SK-N-SH treated with all-trans-retinoic acid at 6 μM for 48 hours (cell line): ENCODE measurements at regions not wholly inside any gene's neighbourhood (a gene's known extent, or its start where the extent isn't known, plus 50 kb on each side); places are given as distances from the start of the nearest gene placed in this dataset.

Experiments
- ATAC-seq: fragments of 200-7000 bp; cut with Tn5 transposase; 3 replicates; pipeline ENCODE4 v1.9.1; 2020; ENCODE audit warnings: mild to moderate bottlenecking, moderate library complexity
- ARNTL ChIP-seq: fragments of 450-650 bp; formaldehyde crosslinking; IDR thresholded peaks from 2 replicates; pipeline ENCODE4 v1.5.0; 2020; ENCODE audit warnings: low read depth, mild to moderate bottlenecking, moderate library complexity, borderline replicate concordance
- BACH2 ChIP-seq: fragments of 250-450 bp; sonication (Bioruptor Pico); IDR thresholded peaks from 2 replicates; pipeline ENCODE4 v1.9.0; 2021; ENCODE audit warnings: mild to moderate bottlenecking, borderline replicate concordance
- CREB5 ChIP-seq: fragments of 250-450 bp; sonication (Bioruptor Pico); IDR thresholded peaks from 2 replicates; pipeline ENCODE4 v1.5.1; 2020; ENCODE audit warnings: low read depth, mild to moderate bottlenecking, moderate library complexity
- CSRNP3 ChIP-seq: fragments of 250-450 bp; sonication (Bioruptor Pico); IDR thresholded peaks from 2 replicates; pipeline ENCODE4 v1.5.1; 2021; ENCODE audit warnings: mild to moderate bottlenecking, moderate library complexity
- ESRRG ChIP-seq: fragments of 250-450 bp; sonication (Bioruptor Pico); IDR thresholded peaks from 2 replicates; pipeline ENCODE4 v1.6.1; 2021; ENCODE audit warnings: mild to moderate bottlenecking
- GLIS3 ChIP-seq: fragments of 250-450 bp; sonication (Bioruptor Pico); IDR thresholded peaks from 2 replicates; pipeline ENCODE4 v1.5.0; 2020; ENCODE audit warnings: mild to moderate bottlenecking, moderate library complexity
- ISL1 ChIP-seq: fragments of 250-450 bp; sonication (Bioruptor Pico); IDR thresholded peaks from 2 replicates; pipeline ENCODE4 v2.1.2; 2022; ENCODE audit warnings: mild to moderate bottlenecking, moderate library complexity
- OSR1 ChIP-seq: fragments of 250-450 bp; sonication (Bioruptor Pico); IDR thresholded peaks from 2 replicates; pipeline ENCODE4 v1.8.0; 2022; ENCODE audit warnings: moderate library complexity, mild to moderate bottlenecking, inconsistent platforms
- PATZ1 ChIP-seq: fragments of 250-450 bp; sonication (Bioruptor Pico); IDR thresholded peaks from 2 replicates; pipeline ENCODE4 v1.8.0; 2020; ENCODE audit warnings: mild to moderate bottlenecking, moderate library complexity, borderline replicate concordance
- POU6F1 ChIP-seq: fragments of 250-450 bp; sonication (Bioruptor Pico); IDR thresholded peaks from 2 replicates; pipeline ENCODE4 v1.8.0; 2021; ENCODE audit warnings: low read depth, mild to moderate bottlenecking, moderate library complexity, borderline replicate concordance
- PPARA ChIP-seq: fragments of 250-450 bp; sonication (Bioruptor Pico); IDR thresholded peaks from 2 replicates; pipeline ENCODE4 v1.5.0; 2020; ENCODE audit warnings: mild to moderate bottlenecking, borderline replicate concordance
- RARB ChIP-seq: fragments of 250-450 bp; sonication (Bioruptor Pico); IDR thresholded peaks from 2 replicates; pipeline ENCODE4 v1.8.0; 2021; ENCODE audit warnings: mild to moderate bottlenecking, moderate library complexity
- SNAI2 ChIP-seq: fragments of 250-450 bp; sonication (Bioruptor Pico); IDR thresholded peaks from 2 replicates; pipeline ENCODE4 v1.5.0; 2020; ENCODE audit warnings: mild to moderate bottlenecking, moderate library complexity
- TCF4 ChIP-seq: fragments of 250-450 bp; sonication (Bioruptor Pico); IDR thresholded peaks from 2 replicates; pipeline ENCODE4 v1.8.0; 2021; ENCODE audit warnings: mild to moderate bottlenecking, moderate library complexity, borderline replicate concordance
- TOX ChIP-seq: fragments of 250-450 bp; sonication (Bioruptor Pico); IDR thresholded peaks from 2 replicates; pipeline ENCODE4 v1.8.0; 2021; ENCODE audit warnings: mild to moderate bottlenecking, moderate library complexity, borderline replicate concordance
- TSHZ2 ChIP-seq: fragments of 250-450 bp; sonication (Bioruptor Pico); IDR thresholded peaks from 2 replicates; pipeline ENCODE4 v1.5.0; 2020; ENCODE audit warnings: mild to moderate bottlenecking, moderate library complexity
- ZC3H10 ChIP-seq: fragments of 250-450 bp; sonication (Bioruptor Pico); IDR thresholded peaks from 2 replicates; pipeline ENCODE4 v1.5.1; 2021; ENCODE audit warnings: mild to moderate bottlenecking, moderate library complexity
- ZFP3 ChIP-seq: fragments of 250-450 bp; sonication (Bioruptor Pico); IDR thresholded peaks from 2 replicates; pipeline ENCODE4 v1.5.0; 2020; ENCODE audit warnings: mild to moderate bottlenecking, moderate library complexity
- ZNF565 ChIP-seq: fragments of 450-650 bp; formaldehyde crosslinking; conservative IDR thresholded peaks from 2 replicates; pipeline ENCODE4 v1.5.0; 2020; ENCODE audit warnings: low read depth, mild to moderate bottlenecking, moderate library complexity
- ZNF70 ChIP-seq: fragments of 450-650 bp; formaldehyde crosslinking; IDR thresholded peaks from 2 replicates; pipeline ENCODE4 v1.5.0; 2020; ENCODE audit warnings: mild to moderate bottlenecking, moderate library complexity

- peak; percentile 35; the same call in 2 of the 3 replicates for ATAC-seq
These were observed 1123.4 kb upstream of the RAG2 start for GRCh38 chr11:37721485-37721884.

GRCh38 chr11:37718431-37718999 is 1120.5 kb upstream of the RAG2 start:
- no peak for ATAC-seq
- TF ChIP-seq ZC3H10 = no peak
- no peak for TF ChIP-seq TSHZ2 (CRISPR knock-in tag)
- no peak for TF ChIP-seq SNAI2 (CRISPR knock-in tag)
- TF ChIP-seq ZNF565 (CRISPR knock-in tag) = no peak
- TF ChIP-seq CSRNP3 (CRISPR knock-in tag) = no peak
- no peak for TF ChIP-seq PPARA (CRISPR knock-in tag)
- no peak for TF ChIP-seq ZNF70 (CRISPR knock-in tag)

More at GRCh38 chr11:37721485-37721884, 1123.4 kb upstream of the RAG2 start:
- TF ChIP-seq GLIS3 (no peak), PPARA (CRISPR knock-in tag) (no peak), ZC3H10 (no peak), RARB (no peak), CREB5 (CRISPR knock-in tag) (no peak), ZFP3 (no peak)
- TF ChIP-seq, all 23 proteins: peak for 0

- peak; percentile 83 for ATAC-seq
- TF ChIP-seq ZFP3 (no peak), TOX (CRISPR knock-in tag) (no peak), PPARA (CRISPR knock-in tag) (no peak), ARNTL (CRISPR knock-in tag) (no peak), CSRNP3 (CRISPR knock-in tag) (no peak), BACH2 (CRISPR knock-in tag) (no peak), ZNF565 (CRISPR knock-in tag) (no peak), GLIS3 (no peak), ZC3H10 (no peak), TCF4 (CRISPR knock-in tag) (no peak), RARB (no peak), CREB5 (CRISPR knock-in tag) (no peak), PATZ1 (CRISPR knock-in tag) (no peak), TSHZ2 (CRISPR knock-in tag) (no peak), SNAI2 (CRISPR knock-in tag) (no peak), POU6F1 (no peak), OSR1 (CRISPR knock-in tag) (no peak), ESRRG (no peak), ISL1 (CRISPR knock-in tag) (no peak)
These were observed 1114.2 kb upstream of the RAG2 start for GRCh38 chr11:37712251-37712650.
